Lung (tissue), 11 donors: ENCODE measurements at regions not wholly inside any gene's neighbourhood (a gene's known extent, or its start where the extent isn't known, plus 50 kb on each side); places are given as distances from the start of the nearest gene placed in this dataset.

Experiments
- ATAC-seq: fragments of 200-7000 bp; cut with Tn5 transposase; one replicate; pipeline ENCODE4 v1.9.1; 2020; ENCODE audit warnings: moderate number of reproducible peaks; ENCODE audit not compliant: insufficient read depth, low FRiP score
- DNase-seq, 3 donors: peaks; one replicate each; pipeline ENCODE4 v3.0.0-alpha.2; 2013 to 2017
- H3K27ac ChIP-seq, 2 donors: one replicate each; pipeline ENCODE4 v1.5.1; 2013; ENCODE audit warnings: mild to moderate bottlenecking in 2 of 2, moderate library complexity in 2 of 2, control low read depth in 1 of 2, inconsistent platforms in 1 of 2, low read depth in 1 of 2, low read length in 1 of 2
- H3K27me3 ChIP-seq, 3 donors: one replicate each; pipeline ENCODE4 v1.5.1; 2013; ENCODE audit warnings: low read length in 2 of 3; ENCODE audit not compliant: control insufficient read depth in 3 of 3, insufficient read depth in 3 of 3
- H3K36me3 ChIP-seq, 4 donors: one replicate each; pipeline ENCODE4 v1.5.1; 2013; ENCODE audit warnings: low read length in 4 of 4, mild to moderate bottlenecking in 1 of 4, moderate library complexity in 1 of 4; ENCODE audit not compliant: control insufficient read depth in 4 of 4, insufficient read depth in 4 of 4
- H3K4me1 ChIP-seq, 5 donors: one replicate each; pipeline ENCODE4 v1.5.1; 2013; ENCODE audit warnings: low read length in 5 of 5, mild to moderate bottlenecking in 2 of 5, moderate library complexity in 1 of 5; ENCODE audit not compliant: control insufficient read depth in 5 of 5, insufficient read depth in 5 of 5
- H3K4me3 ChIP-seq: one replicate; pipeline ENCODE4 v1.5.1; 2013; ENCODE audit warnings: mild to moderate bottlenecking, control low read depth, moderate library complexity
- H3K9ac ChIP-seq, 2 donors: one replicate each; pipeline ENCODE4 v1.5.1; 2013; ENCODE audit warnings: low read length in 2 of 2, control low read depth in 1 of 2; ENCODE audit not compliant: insufficient read depth in 1 of 2
- H3K9me3 ChIP-seq, 4 donors: one replicate each; pipeline ENCODE4 v1.5.1; 2013; ENCODE audit warnings: low read length in 3 of 4, mild to moderate bottlenecking in 1 of 4, moderate library complexity in 1 of 4; ENCODE audit not compliant: control insufficient read depth in 4 of 4, insufficient read depth in 3 of 4
- WGBS, 2 donors: extraction: QIAGEN DNeasy Blood & Tissue Kit; methylation state at CpG; one replicate each; pipeline ENCODE4 v1.1.7; 2013; 5-methylcytosine and 5-hydroxymethylcytosine counted together
- TF ChIP-seq, protein P1 (sequence below): IDR thresholded peaks from 2 replicates; pipeline ENCODE4 v1.5.1; 2012; ENCODE audit warnings: mild to moderate bottlenecking; ENCODE audit errors: control extremely low read depth, extremely low read depth
- donor health status: control.
- donor health status: control.
- donor health status: Bipolar disorder and iron deficiency.
- donor health status: healthy.
- donor health status: DM: yes; HTN: yes; CAD: no.

GRCh38 chr4:176610594-176610993 is 182.1 kb downstream of the VEGFC start:
- ATAC-seq: no peak
- 73 to 77% methylated on average over 2 of the region's 2 CpGs for WGBS, 2 donors

DNA sequence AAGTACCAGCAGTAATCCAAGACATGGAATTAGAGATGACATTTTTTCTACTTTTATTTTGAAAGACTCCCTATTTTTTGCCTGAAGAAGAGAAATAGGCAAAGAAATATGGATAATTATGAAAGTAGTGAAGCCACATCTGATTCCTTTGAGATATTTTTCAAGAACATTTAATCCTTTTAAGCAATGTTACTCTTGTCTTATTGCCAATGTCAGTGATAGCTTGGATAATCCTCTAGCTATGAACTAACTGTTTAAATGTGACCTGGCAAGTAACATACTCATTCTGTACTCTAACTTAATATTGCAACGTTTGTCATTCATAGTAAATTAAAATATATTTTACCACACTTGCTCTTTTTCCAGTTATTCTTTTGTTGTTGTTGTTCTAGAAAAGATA is 181.3 kb downstream of the VEGFC start:
- DNase-seq (peak in 2 of 3 donors; percentile 70 to 85), ATAC-seq (no peak)
- peaks cover 0 to 28% (median 0%) of the 10 kb centered on the region in 5 donors for H3K4me1 ChIP-seq
- H3K9me3 ChIP-seq: peaks cover 0 to 2% (median 0%) of the 10 kb centered on the region in 4 donors
- no peak overlapping the region for H3K9ac ChIP-seq
- TF ChIP-seq, protein P1, sequence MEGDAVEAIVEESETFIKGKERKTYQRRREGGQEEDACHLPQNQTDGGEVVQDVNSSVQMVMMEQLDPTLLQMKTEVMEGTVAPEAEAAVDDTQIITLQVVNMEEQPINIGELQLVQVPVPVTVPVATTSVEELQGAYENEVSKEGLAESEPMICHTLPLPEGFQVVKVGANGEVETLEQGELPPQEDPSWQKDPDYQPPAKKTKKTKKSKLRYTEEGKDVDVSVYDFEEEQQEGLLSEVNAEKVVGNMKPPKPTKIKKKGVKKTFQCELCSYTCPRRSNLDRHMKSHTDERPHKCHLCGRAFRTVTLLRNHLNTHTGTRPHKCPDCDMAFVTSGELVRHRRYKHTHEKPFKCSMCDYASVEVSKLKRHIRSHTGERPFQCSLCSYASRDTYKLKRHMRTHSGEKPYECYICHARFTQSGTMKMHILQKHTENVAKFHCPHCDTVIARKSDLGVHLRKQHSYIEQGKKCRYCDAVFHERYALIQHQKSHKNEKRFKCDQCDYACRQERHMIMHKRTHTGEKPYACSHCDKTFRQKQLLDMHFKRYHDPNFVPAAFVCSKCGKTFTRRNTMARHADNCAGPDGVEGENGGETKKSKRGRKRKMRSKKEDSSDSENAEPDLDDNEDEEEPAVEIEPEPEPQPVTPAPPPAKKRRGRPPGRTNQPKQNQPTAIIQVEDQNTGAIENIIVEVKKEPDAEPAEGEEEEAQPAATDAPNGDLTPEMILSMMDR: no peak
- no peaks in the 10 kb centered on the region for H3K27me3 ChIP-seq
- 54 to 56% methylated on average over 1 of the region's 1 CpG for WGBS, 2 donors
- H3K36me3 ChIP-seq: no peaks in the 10 kb centered on the region
- no peak overlapping the region for H3K4me3 ChIP-seq
- H3K27ac ChIP-seq: no peak overlapping the region

More at GRCh38 chr4:176610594-176610993, 182.1 kb downstream of the VEGFC start:
- Histone ChIP-seq H3K27ac (no peak overlapping the region), H3K9ac (no peak overlapping the region), H3K4me1 (peaks cover 0 to 21% (median 0%) of the 10 kb centered on the region in 5 donors), H3K27me3 (no peaks in the 10 kb centered on the region), H3K4me3 (no peak overlapping the region), H3K9me3 (peaks cover 0 to 2% (median 0%) of the 10 kb centered on the region in 4 donors), H3K36me3 (no peaks in the 10 kb centered on the region)
- TF ChIP-seq, protein P1: no peak
- no peak for DNase-seq

DNA sequence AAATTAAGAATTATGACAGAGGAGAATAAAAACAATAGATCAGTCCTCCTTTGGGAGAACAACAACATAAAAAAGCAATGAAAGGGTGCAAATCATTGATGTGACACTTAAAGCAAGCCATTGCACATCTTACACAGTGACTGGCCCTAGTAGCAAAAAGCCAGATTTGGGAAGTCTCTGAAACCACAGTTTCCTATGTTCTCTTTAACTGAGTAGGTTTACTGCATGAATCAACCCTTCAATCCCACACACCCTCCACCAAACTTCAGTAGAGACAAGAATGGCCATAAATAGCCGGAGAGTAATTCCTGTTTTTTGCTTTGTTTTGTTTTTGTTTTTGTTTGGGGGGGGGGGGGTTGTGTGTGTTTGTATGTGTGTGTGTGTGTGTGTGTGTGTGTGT is 180.8 kb downstream of the VEGFC start:
- no peaks in the 10 kb centered on the region for H3K36me3 ChIP-seq
- no peak overlapping the region for H3K9ac ChIP-seq
- TF ChIP-seq, protein P1: no peak
- WGBS, 2 donors: 31 to 65% methylated on average over 1 of the region's 1 CpG
- ATAC-seq: no peak
- H3K4me3 ChIP-seq: no peak overlapping the region
- H3K4me1 ChIP-seq: peaks cover 0 to 31% (median 0%) of the 10 kb centered on the region in 5 donors
- H3K27me3 ChIP-seq: no peaks in the 10 kb centered on the region
- no peak overlapping the region for H3K27ac ChIP-seq
- H3K9me3 ChIP-seq: peaks cover 0 to 2% (median 0%) of the 10 kb centered on the region in 4 donors
- DNase-seq: peak in 1 of 3 donors; percentile 14

DNA sequence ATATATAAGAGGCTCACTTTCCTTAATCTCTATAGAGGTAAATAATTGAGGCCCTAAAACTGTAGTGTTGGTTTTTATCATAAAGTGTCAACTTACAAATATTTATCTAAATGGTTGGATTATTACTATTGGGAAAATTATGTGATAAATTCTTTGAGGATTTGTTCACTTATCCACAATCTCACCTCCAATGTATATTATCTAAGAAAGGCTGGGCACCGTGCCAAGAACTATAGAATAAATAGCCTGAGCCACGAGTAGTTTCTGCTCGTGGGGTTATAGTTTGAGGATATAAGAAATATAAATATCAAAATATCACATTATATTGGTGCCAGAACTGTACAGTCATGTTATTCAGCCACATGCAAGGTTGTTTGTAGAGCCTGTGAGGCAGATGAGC is 177.9 kb downstream of the VEGFC start:
- TF ChIP-seq, protein P1: no peak
- DNase-seq (peak in 2 of 3 donors; percentile 34 to 51), ATAC-seq (no peak)
- Histone ChIP-seq H3K9me3 (peaks cover 0 to 2% (median 0%) of the 10 kb centered on the region in 4 donors), H3K36me3 (no peaks in the 10 kb centered on the region), H3K4me3 (no peak overlapping the region), H3K4me1 (peaks cover 0 to 24% (median 0%) of the 10 kb centered on the region in 5 donors), H3K27me3 (no peaks in the 10 kb centered on the region), H3K27ac (no peak overlapping the region), H3K9ac (no peak overlapping the region)
- 43 to 60% methylated on average over 3 of the region's 3 CpGs for WGBS, 2 donors
